ENCODE measurements at regions not wholly inside any gene's neighbourhood (a gene's known extent, or its start where the extent isn't known, plus 50 kb on each side); places are given as distances from the start of the nearest gene placed in this dataset.

- Histone ChIP-seq H2AFZ (ENCODE audit: low read length) (no peak overlapping the region), H3K36me3 (ENCODE audit: control insufficient read depth in 2 of 4, insufficient read depth in 4 of 4, low read length in 3 of 4) (no peaks in the 10 kb centered on the region), H3K79me1 (ENCODE audit: low read depth, low read length) (no peaks in the 10 kb centered on the region), H3K18ac (ENCODE audit: extremely low read depth, low read length) (no peak overlapping the region), H3K4me3 (ENCODE audit: extremely low read depth in 1 of 4, insufficient read depth in 2 of 4, low read depth in 3 of 4, low read length in 4 of 4) (no peak overlapping the region), H3K14ac (ENCODE audit: insufficient read length) (no peak overlapping the region), H2BK15ac (ENCODE audit: low read length) (no peak overlapping the region), H4K20me1 (replicated peaks in 1 of 2; ENCODE audit: control insufficient read depth in 1 of 2, insufficient read depth in 2 of 2, low read length in 2 of 2) (no peaks in the 10 kb centered on the region), H2BK120ac (replicated peaks; ENCODE audit: low read depth, low read length) (no peak overlapping the region), H3K23me2 (ENCODE audit: low read depth, low read length) (peaks cover 5% of the 10 kb centered on the region; the same call in 1 of the 2 replicates), H4K91ac (replicated peaks; ENCODE audit: insufficient read length, low read length) (no peak overlapping the region), H2BK20ac (ENCODE audit: low read length) (no peak overlapping the region), H3K27ac (ENCODE audit: low read depth, low read length) (no peak overlapping the region), H4K5ac (ENCODE audit: insufficient read length, low read depth, low read length) (no peak overlapping the region), H3K4me2 (ENCODE audit: insufficient read depth in 1 of 2, low read depth in 2 of 2, low read length in 2 of 2) (no peak overlapping the region), H2BK12ac (ENCODE audit: low read depth, low read length) (no peak overlapping the region), H3K27me3 (replicated peaks in 1 of 4; ENCODE audit: control insufficient read depth in 3 of 4, extremely low read depth in 1 of 4, insufficient read depth in 3 of 4, low read length in 3 of 4) (no peaks in the 10 kb centered on the region), H3K79me2 (ENCODE audit: control insufficient read depth in 1 of 2, insufficient read depth in 2 of 2, low read length in 2 of 2) (no peaks in the 10 kb centered on the region), H3K9ac (replicated peaks in 1 of 4; ENCODE audit: extremely low read depth in 1 of 4, low read depth in 3 of 4, low read length in 3 of 4) (no peak overlapping the region), H2BK5ac (ENCODE audit: low read depth, low read length) (no peak overlapping the region), H3K9me3 (ENCODE audit: insufficient read depth in 2 of 2, low read depth in 1 of 2, low read length in 1 of 2) (no peaks in the 10 kb centered on the region), H3K23ac (ENCODE audit: insufficient read length) (no peak overlapping the region), H2AK5ac (ENCODE audit: low read depth, low read length) (no peak overlapping the region), H4K8ac (ENCODE audit: extremely low read depth, insufficient read depth, low read length) (no peak overlapping the region), H3K4ac (replicated peaks; ENCODE audit: insufficient read length, low read depth, low read length) (no peak overlapping the region), H3K56ac (replicated peaks; ENCODE audit: insufficient read length, low read depth, low read length) (no peak overlapping the region), H3K4me1 (replicated peaks in 1 of 4; ENCODE audit: control insufficient read depth in 3 of 4, insufficient read depth in 4 of 4, low read length in 3 of 4) (peaks cover 5 to 20% (median 11%) of the 10 kb centered on the region in 4 experiments)
- WGBS, 2 experiments (ENCODE audit: extremely low coverage in 1 of 2, insufficient coverage in 1 of 2, insufficient read length in 1 of 2, insufficient replicate concordance in 2 of 2, low coverage in 1 of 2, low lambda C conversion rate in 2 of 2, missing lambda C conversion rate in 1 of 2), result 85% methylated on average over 2 of the region's 2 CpGs; no CpG with 5 or more reads in 1 of the 2 experiments
- FAIRE-seq (no peak), DNase-seq (ENCODE audit: low read depth in 1 of 2, low spot score in 2 of 2) (no peak)
- ChIA-PET POLR2A (ENCODE audit: partially characterized antibody) (interaction anchor here (1.6 kb wide), 1 partner anchor 11 kb away, joined by 3 read pairs; no protein-coding TSS in a partner anchor), CTCF (ENCODE audit: partially characterized antibody) (interaction anchor here (1.0 to 2.3 kb wide), 5 partner anchors 9 to 67 kb away, joined by 3 to 6 read pairs (median 4); no protein-coding TSS in a partner anchor)
- no peak for TF ChIP-seq CEBPB (IDR thresholded peaks at IDR 0.05; ENCODE audit: low read depth, low read length)
These were observed 99.4 kb upstream of the DRD2 start for GRCh38 chr11:113574586-113574985.

Measured in H1 (cell line).